ENCODE measurements at regions not wholly inside any gene's neighbourhood (a gene's known extent, or its start where the extent isn't known, plus 50 kb on each side); places are given as distances from the start of the nearest gene placed in this dataset.

DNA sequence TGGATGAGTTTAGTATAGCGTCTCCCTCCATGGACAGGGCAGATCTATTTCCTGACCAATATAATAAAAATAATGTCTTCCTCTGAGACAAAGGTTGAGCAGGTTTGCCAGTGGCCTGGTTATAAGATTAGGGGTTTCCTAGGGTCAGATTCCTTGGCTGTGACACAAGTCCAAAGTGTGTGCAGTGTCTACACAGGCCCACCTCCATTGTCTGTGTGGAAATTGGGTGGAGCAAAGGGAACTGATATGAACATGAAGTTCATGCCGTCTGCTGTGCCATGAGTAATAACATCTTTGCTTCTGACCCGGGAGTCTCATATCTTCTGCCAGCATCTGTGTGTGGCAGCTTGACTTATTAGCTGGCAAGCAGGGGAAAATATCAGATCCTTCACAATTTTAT is 187.7 kb upstream of the BOD1L1 start:
- TF ChIP-seq RXRA (IDR thresholded peaks at IDR 0.05) (no peak), TAF1 (conservative IDR thresholded peaks at IDR 0.05) (no peak), MAX (IDR thresholded peaks at IDR 0.05) (no peak), YY1 (IDR thresholded peaks at IDR 0.05) (no peak), HNF4A (conservative IDR thresholded peaks at IDR 0.05) (no peak), JUND (IDR thresholded peaks at IDR 0.05) (no peak)
- TF ChIP-seq, protein P1, sequence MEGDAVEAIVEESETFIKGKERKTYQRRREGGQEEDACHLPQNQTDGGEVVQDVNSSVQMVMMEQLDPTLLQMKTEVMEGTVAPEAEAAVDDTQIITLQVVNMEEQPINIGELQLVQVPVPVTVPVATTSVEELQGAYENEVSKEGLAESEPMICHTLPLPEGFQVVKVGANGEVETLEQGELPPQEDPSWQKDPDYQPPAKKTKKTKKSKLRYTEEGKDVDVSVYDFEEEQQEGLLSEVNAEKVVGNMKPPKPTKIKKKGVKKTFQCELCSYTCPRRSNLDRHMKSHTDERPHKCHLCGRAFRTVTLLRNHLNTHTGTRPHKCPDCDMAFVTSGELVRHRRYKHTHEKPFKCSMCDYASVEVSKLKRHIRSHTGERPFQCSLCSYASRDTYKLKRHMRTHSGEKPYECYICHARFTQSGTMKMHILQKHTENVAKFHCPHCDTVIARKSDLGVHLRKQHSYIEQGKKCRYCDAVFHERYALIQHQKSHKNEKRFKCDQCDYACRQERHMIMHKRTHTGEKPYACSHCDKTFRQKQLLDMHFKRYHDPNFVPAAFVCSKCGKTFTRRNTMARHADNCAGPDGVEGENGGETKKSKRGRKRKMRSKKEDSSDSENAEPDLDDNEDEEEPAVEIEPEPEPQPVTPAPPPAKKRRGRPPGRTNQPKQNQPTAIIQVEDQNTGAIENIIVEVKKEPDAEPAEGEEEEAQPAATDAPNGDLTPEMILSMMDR (IDR thresholded peaks at IDR 0.05; ENCODE audit: low read depth, low read length, missing input control): no peak

Measured in liver (tissue), 3 donors.